HFF-Myc (cell line): ENCODE measurements at regions not wholly inside any gene's neighbourhood (a gene's known extent, or its start where the extent isn't known, plus 50 kb on each side); places are given as distances from the start of the nearest gene placed in this dataset.

Experiments used
- DNase-seq: peaks from one replicate; pipeline ENCODE4 v3.0.0-alpha.2; 2011; ENCODE audit warnings: low read depth; ENCODE audit errors: extremely low read depth
- H3K4me3 ChIP-seq: replicated peaks from 2 replicates; pipeline ENCODE4 v1.5.1; 2011; ENCODE audit warnings: low read depth, mild to moderate bottlenecking, control low read depth, low read length
- TF ChIP-seq, protein P1 (sequence below): IDR thresholded peaks from 2 replicates; pipeline ENCODE4 v1.5.1; 2012; ENCODE audit warnings: mild to moderate bottlenecking, low read depth, low read length, control low read depth; ENCODE audit errors: missing control alignments

DNA sequence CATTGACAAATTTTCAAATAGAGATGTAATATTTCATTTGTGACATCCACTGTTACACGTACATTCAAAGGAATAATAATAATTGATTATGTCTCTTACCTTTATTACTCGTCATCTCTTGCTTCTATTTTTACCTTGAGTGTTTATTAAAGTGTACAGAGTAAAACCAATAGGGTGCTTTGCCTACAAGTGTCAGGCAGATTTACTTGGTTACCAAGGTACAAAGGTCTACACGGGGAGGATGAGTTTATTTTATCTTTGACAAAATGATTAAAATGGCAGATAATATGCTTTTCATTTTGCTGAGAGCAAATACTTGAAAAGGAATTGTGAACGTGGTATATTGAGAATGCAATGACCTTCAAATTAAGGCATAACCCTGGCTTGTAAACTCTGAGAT lies 137.8 kb upstream of the SOX5 start:
- DNase-seq: no peak
- TF ChIP-seq, protein P1, sequence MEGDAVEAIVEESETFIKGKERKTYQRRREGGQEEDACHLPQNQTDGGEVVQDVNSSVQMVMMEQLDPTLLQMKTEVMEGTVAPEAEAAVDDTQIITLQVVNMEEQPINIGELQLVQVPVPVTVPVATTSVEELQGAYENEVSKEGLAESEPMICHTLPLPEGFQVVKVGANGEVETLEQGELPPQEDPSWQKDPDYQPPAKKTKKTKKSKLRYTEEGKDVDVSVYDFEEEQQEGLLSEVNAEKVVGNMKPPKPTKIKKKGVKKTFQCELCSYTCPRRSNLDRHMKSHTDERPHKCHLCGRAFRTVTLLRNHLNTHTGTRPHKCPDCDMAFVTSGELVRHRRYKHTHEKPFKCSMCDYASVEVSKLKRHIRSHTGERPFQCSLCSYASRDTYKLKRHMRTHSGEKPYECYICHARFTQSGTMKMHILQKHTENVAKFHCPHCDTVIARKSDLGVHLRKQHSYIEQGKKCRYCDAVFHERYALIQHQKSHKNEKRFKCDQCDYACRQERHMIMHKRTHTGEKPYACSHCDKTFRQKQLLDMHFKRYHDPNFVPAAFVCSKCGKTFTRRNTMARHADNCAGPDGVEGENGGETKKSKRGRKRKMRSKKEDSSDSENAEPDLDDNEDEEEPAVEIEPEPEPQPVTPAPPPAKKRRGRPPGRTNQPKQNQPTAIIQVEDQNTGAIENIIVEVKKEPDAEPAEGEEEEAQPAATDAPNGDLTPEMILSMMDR: no peak
- H3K4me3 ChIP-seq: no peak overlapping the region

- no peak for DNase-seq
- TF ChIP-seq, protein P1: no peak
- no peak overlapping the region for H3K4me3 ChIP-seq
Measured at GRCh38 chr12:24084800-24085199, 135.3 kb upstream of the SOX5 start.

DNA sequence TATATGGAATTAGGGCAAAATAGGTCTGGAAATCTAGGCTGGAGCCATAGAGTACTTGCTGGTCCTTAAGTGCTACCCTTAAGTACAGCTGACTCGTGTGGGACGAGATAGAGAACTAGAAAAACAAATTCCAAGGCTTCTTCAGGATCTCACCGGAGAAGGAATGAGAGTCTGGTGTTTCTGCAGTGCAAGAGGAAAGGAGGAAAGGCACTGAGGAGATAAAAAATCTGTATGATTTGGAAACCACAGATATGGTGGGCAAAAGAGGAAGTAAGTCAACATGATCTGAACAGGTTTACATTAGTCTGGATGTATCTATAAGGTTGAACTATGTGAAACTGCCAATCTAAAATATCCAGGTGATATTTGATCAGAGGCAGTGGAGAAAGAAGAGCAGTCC lies 134.4 kb upstream of the SOX5 start:
- DNase-seq: no peak
- TF ChIP-seq, protein P1: no peak

GRCh38 chr12:24081606-24082005 lies 132.1 kb upstream of the SOX5 start:
- no peak for DNase-seq
- TF ChIP-seq, protein P1: no peak
- H3K4me3 ChIP-seq: no peak overlapping the region

More for the DNA sequence above, 134.4 kb upstream of the SOX5 start:
- no peak overlapping the region for H3K4me3 ChIP-seq

GRCh38 chr12:24081092-24081529 lies 131.6 kb upstream of the SOX5 start:
- DNase-seq: no peak
- H3K4me3 ChIP-seq: no peak overlapping the region
- TF ChIP-seq, protein P1: no peak

DNA sequence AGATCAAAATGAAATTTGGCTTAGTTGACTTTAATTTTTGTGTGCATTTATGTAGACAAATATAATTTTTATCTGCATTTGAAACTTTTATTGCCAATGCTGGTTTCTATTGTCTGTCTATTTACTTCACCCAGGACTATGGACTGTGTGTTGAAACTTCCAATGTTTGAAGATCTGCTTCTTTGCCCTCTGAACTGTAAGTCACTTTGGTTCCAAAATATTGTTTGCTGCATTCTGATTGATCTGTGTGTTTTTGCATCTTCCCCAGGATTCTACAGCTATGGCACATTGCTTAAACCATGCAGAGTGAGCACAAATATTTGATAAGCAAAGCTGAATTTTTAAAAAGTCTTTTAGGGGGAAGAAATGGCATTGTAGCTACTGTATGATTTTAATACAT lies 131.0 kb upstream of the SOX5 start:
- H3K4me3 ChIP-seq: no peak overlapping the region
- TF ChIP-seq, protein P1: no peak
- DNase-seq: no peak

DNA sequence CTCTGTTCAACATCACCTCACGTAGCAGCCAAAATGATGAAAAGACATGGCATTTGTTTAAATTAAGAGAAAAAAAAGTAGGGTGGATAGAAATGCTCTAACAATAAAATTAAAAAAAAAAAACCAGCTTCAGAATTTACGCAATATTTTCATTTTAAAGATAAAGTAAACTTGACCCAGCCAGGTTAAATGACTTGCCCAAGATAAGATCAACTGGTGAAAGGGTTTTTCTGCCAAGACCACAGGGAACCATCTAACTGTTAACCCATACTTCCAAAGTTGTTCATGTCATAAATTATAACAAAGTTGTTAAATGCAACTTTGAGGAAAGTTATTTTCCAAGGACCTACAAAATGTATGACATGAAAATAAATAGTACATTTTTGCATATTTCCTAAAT lies 129.6 kb upstream of the SOX5 start:
- DNase-seq: no peak
- TF ChIP-seq, protein P1: no peak
- no peak overlapping the region for H3K4me3 ChIP-seq
